Breast epithelium (tissue), 4 donors: ENCODE measurements at regions not wholly inside any gene's neighbourhood (a gene's known extent, or its start where the extent isn't known, plus 50 kb on each side); places are given as distances from the start of the nearest gene placed in this dataset.

ENCODE experiments used
- DNase-seq, 2 donors: peaks; one replicate each; pipeline ENCODE4 v3.0.0-alpha.2; 2019; ENCODE audit warnings: low spot score in 2 of 2
- H3K27ac ChIP-seq, 2 donors: fragments of 200-600 bp; sonication (generic) in 1 of 2; one replicate each; pipeline ENCODE4 v1.5.1; 2016 to 2019; ENCODE audit warnings: mild to moderate bottlenecking in 1 of 2
- H3K27me3 ChIP-seq, 2 donors: fragments of 200-600 bp; sonication (generic) in 1 of 2; one replicate each; pipeline versions ENCODE4 v1.5.1 to v1.6.0; 2017 to 2019; ENCODE audit warnings: control low read depth in 1 of 2, mild to moderate bottlenecking in 1 of 2
- H3K36me3 ChIP-seq: fragments of 200-600 bp; one replicate; pipeline ENCODE4 v1.5.1; 2019
- H3K4me1 ChIP-seq, 2 donors: fragments of 200-600 bp; sonication (generic); one replicate each; pipeline ENCODE4 v1.5.1; 2016 to 2019; ENCODE audit warnings: control low read depth in 1 of 2
- H3K4me3 ChIP-seq, 3 donors: fragments of 200-600 bp; sonication (generic); 1 replicate in 2 of 3; 2 replicates in 1 of 3; pipeline ENCODE4 v1.5.1; 2016 to 2019; ENCODE audit warnings: mild to moderate bottlenecking in 3 of 3, moderate library complexity in 2 of 3
- H3K9me3 ChIP-seq, 2 donors: fragments of 200-600 bp; sonication (generic) in 1 of 2; one replicate each; pipeline ENCODE4 v1.5.1; 2016 to 2019; ENCODE audit warnings: control low read depth in 1 of 2
- POLR2A ChIP-seq: fragments of 450-650 bp; IDR thresholded peaks from one replicate; pipeline ENCODE4 v1.6.1; 2016; ENCODE audit warnings: antibody characterized with exemption, mild to moderate bottlenecking, moderate library complexity
- POLR2AphosphoS5 ChIP-seq, 3 donors: sonication (generic); formaldehyde crosslinking; IDR thresholded peaks; one replicate each; pipeline ENCODE4 v1.6.1; 2017; ENCODE audit warnings: antibody characterized with exemption in 3 of 3
- intact Hi-C: fragments of 100-400 bp; cut with DNase I; formaldehyde crosslinking; loops from one replicate; pipeline ENCODE4 v1.15.1; 2023; ENCODE audit warnings: low total_unique reads
- TF ChIP-seq, protein P1 (sequence below), 3 donors: fragments of 450-650 bp; IDR thresholded peaks; one replicate each; pipeline ENCODE4 v1.5.1; 2016 to 2017; ENCODE audit warnings: antibody characterized with exemption in 3 of 3, mild to moderate bottlenecking in 3 of 3, moderate library complexity in 3 of 3

GRCh38 chr6:26300828-26301227, 64.2 kb upstream of the BTN3A2 start:
- peaks cover 0 to 3% of the 10 kb centered on the region in 2 donors for H3K27me3 ChIP-seq
- H3K9me3 ChIP-seq, result no peaks in the 10 kb centered on the region
- TF ChIP-seq POLR2AphosphoS5 (IDR thresholded peaks at IDR 0.05) (no peak), POLR2A (no peak)
- TF ChIP-seq, protein P1, sequence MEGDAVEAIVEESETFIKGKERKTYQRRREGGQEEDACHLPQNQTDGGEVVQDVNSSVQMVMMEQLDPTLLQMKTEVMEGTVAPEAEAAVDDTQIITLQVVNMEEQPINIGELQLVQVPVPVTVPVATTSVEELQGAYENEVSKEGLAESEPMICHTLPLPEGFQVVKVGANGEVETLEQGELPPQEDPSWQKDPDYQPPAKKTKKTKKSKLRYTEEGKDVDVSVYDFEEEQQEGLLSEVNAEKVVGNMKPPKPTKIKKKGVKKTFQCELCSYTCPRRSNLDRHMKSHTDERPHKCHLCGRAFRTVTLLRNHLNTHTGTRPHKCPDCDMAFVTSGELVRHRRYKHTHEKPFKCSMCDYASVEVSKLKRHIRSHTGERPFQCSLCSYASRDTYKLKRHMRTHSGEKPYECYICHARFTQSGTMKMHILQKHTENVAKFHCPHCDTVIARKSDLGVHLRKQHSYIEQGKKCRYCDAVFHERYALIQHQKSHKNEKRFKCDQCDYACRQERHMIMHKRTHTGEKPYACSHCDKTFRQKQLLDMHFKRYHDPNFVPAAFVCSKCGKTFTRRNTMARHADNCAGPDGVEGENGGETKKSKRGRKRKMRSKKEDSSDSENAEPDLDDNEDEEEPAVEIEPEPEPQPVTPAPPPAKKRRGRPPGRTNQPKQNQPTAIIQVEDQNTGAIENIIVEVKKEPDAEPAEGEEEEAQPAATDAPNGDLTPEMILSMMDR (IDR thresholded peaks at IDR 0.05), result no peak
- H3K4me1 ChIP-seq, result no peaks in the 10 kb centered on the region
- intact Hi-C loops, result no loop called here
- DNase-seq, result no peak
- no peak overlapping the region for H3K4me3 ChIP-seq
- no peaks in the 10 kb centered on the region for H3K36me3 ChIP-seq
- H3K27ac ChIP-seq, result no peak overlapping the region

GRCh38 chr6:26301638-26302037, 63.4 kb upstream of the BTN3A2 start:
- Histone ChIP-seq H3K27ac (no peak overlapping the region), H3K27me3 (peaks cover 0 to 3% of the 10 kb centered on the region in 2 donors), H3K4me1 (no peaks in the 10 kb centered on the region), H3K4me3 (no peak overlapping the region), H3K36me3 (no peaks in the 10 kb centered on the region), H3K9me3 (no peaks in the 10 kb centered on the region)
- intact Hi-C loops, result no loop called here
- TF ChIP-seq POLR2AphosphoS5 (IDR thresholded peaks at IDR 0.05) (no peak), POLR2A (no peak)
- TF ChIP-seq, protein P1 (IDR thresholded peaks at IDR 0.05), result no peak
- no peak for DNase-seq

DNA sequence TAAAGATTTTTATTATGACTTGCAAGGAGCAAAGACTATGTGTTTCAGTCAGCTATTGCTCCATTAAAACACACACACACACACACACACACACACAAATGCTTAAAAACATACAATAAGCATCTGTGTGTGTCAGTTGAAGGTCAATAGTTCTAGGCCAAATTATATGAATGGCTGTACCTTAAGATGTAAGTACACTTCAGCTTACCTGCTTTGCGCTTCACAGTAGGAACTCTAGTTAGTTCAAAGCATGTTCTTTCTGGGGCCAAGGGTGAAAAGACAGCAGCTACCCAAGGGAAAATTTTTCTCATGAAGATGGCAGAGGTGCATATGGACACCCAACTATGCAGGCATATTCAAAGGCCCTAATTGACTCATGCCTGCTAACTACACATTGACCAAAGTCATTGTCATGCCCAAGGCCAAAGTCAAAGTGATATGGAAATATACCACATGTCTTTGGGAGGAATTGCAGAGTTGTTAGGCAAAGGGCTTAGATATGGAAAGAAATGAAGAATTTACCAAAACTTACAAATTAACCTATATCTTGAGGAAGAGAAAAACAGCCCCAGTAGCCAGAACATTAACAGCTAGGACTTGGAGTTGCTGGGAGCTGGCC, 61.9 kb upstream of the BTN3A2 start:
- DNase-seq, result no peak
- no peak overlapping the region for H3K4me3 ChIP-seq
- TF ChIP-seq POLR2AphosphoS5 (IDR thresholded peaks at IDR 0.05) (no peak), POLR2A (no peak)
- TF ChIP-seq, protein P1 (IDR thresholded peaks at IDR 0.05), result no peak
- H3K4me1 ChIP-seq, result no peaks in the 10 kb centered on the region
- H3K36me3 ChIP-seq, result no peaks in the 10 kb centered on the region
- H3K27me3 ChIP-seq, result peaks cover 0 to 3% of the 10 kb centered on the region in 2 donors
- H3K9me3 ChIP-seq, result no peaks in the 10 kb centered on the region
- no peak overlapping the region for H3K27ac ChIP-seq
- intact Hi-C loops, result no loop called here

- peak overlapping the region in 1 of 2 donors; percentile 73 for H3K27ac ChIP-seq
- intact Hi-C loops, result no loop called here
- H3K4me1 ChIP-seq, result no peaks in the 10 kb centered on the region
Measured at GRCh38 chr6:26304213-26304796, 60.7 kb upstream of the BTN3A2 start.

More at GRCh38 chr6:26304213-26304796, 60.7 kb upstream of the BTN3A2 start:
- Histone ChIP-seq H3K27me3 (no peaks in the 10 kb centered on the region), H3K4me3 (peak overlapping the region; percentile 44 to 65 (median 45)), H3K36me3 (no peaks in the 10 kb centered on the region), H3K9me3 (no peaks in the 10 kb centered on the region)
- no peak for DNase-seq
- TF ChIP-seq, protein P1 (IDR thresholded peaks at IDR 0.05), result no peak
- TF ChIP-seq POLR2A (no peak), POLR2AphosphoS5 (IDR thresholded peaks at IDR 0.05) (no peak)
